ENCODE measurements at regions not wholly inside any gene's neighbourhood (a gene's known extent, or its start where the extent isn't known, plus 50 kb on each side); places are given as distances from the start of the nearest gene placed in this dataset.

- no peak for TF ChIP-seq POLR2AphosphoS5 (IDR thresholded peaks at IDR 0.05; ENCODE audit: low read depth, low read length)
- TF ChIP-seq SIN3A (IDR thresholded peaks at IDR 0.05; ENCODE audit: low read depth), result no peak
- TF ChIP-seq POLR2A (IDR thresholded peaks at IDR 0.05; ENCODE audit: borderline replicate concordance, extremely low read depth, insufficient read depth, insufficient read length), result no peak
- TF ChIP-seq, protein P1, sequence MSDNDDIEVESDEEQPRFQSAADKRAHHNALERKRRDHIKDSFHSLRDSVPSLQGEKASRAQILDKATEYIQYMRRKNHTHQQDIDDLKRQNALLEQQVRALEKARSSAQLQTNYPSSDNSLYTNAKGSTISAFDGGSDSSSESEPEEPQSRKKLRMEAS (IDR thresholded peaks at IDR 0.05), result no peak
- TF ChIP-seq, protein P2, sequence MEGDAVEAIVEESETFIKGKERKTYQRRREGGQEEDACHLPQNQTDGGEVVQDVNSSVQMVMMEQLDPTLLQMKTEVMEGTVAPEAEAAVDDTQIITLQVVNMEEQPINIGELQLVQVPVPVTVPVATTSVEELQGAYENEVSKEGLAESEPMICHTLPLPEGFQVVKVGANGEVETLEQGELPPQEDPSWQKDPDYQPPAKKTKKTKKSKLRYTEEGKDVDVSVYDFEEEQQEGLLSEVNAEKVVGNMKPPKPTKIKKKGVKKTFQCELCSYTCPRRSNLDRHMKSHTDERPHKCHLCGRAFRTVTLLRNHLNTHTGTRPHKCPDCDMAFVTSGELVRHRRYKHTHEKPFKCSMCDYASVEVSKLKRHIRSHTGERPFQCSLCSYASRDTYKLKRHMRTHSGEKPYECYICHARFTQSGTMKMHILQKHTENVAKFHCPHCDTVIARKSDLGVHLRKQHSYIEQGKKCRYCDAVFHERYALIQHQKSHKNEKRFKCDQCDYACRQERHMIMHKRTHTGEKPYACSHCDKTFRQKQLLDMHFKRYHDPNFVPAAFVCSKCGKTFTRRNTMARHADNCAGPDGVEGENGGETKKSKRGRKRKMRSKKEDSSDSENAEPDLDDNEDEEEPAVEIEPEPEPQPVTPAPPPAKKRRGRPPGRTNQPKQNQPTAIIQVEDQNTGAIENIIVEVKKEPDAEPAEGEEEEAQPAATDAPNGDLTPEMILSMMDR (IDR thresholded peaks at IDR 0.05 in 2 of 3, conservative IDR thresholded peaks at IDR 0.05 in 1 of 3; ENCODE audit: borderline replicate concordance in 1 of 3, insufficient read depth in 1 of 3, low read depth in 2 of 3, low read length in 2 of 3), result no peak
- no peak for TF ChIP-seq ZNF274 (IDR thresholded peaks at IDR 0.05; ENCODE audit: low read depth, low read length)
- no peak for TF ChIP-seq RAD21 (IDR thresholded peaks at IDR 0.05; ENCODE audit: low read depth)
- no peak for TF ChIP-seq EZH2 (IDR thresholded peaks at IDR 0.05)
- TF ChIP-seq TCF7L2 (IDR thresholded peaks at IDR 0.05; ENCODE audit: borderline replicate concordance, extremely low read depth, insufficient read depth, insufficient read length), result no peak
These were observed 124.4 kb upstream of the NFIA start for GRCh38 chr1:60958001-60958400.

All from HCT116 (cell line).